Ishikawa (cell line): ENCODE measurements at regions not wholly inside any gene's neighbourhood (a gene's known extent, or its start where the extent isn't known, plus 50 kb on each side); places are given as distances from the start of the nearest gene placed in this dataset.

Experiments
- CEBPB ChIP-seq: IDR thresholded peaks from 2 replicates; pipeline ENCODE4 v1.6.1; 2012
- CREB1 ChIP-seq: IDR thresholded peaks from 2 replicates; pipeline ENCODE4 v1.6.1; 2012; ENCODE audit warnings: low read depth
- EGR1 ChIP-seq: IDR thresholded peaks from 2 replicates; pipeline ENCODE4 v1.6.1; 2012
- EP300 ChIP-seq: IDR thresholded peaks from 2 replicates; pipeline ENCODE4 v1.6.1; 2012; ENCODE audit warnings: borderline replicate concordance
- FOXM1 ChIP-seq: IDR thresholded peaks from 2 replicates; pipeline ENCODE4 v1.6.1; 2012; ENCODE audit warnings: low read depth, borderline replicate concordance
- MAX ChIP-seq: IDR thresholded peaks from 2 replicates; pipeline ENCODE4 v1.6.1; 2012
- NFIC ChIP-seq: IDR thresholded peaks from 2 replicates; pipeline ENCODE4 v1.6.1; 2012
- RAD21 ChIP-seq: IDR thresholded peaks from 2 replicates; pipeline ENCODE4 v1.6.1; 2012; ENCODE audit warnings: low read depth
- REST ChIP-seq: IDR thresholded peaks from 2 replicates; pipeline ENCODE4 v1.6.1; 2012; ENCODE audit warnings: low read depth, mild to moderate bottlenecking
- TAF1 ChIP-seq: IDR thresholded peaks from 2 replicates; pipeline ENCODE4 v1.6.1; 2012; ENCODE audit warnings: low read depth, mild to moderate bottlenecking
- TCF12 ChIP-seq: IDR thresholded peaks from 2 replicates; pipeline ENCODE4 v1.6.1; 2012; ENCODE audit warnings: low read depth
- TEAD4 ChIP-seq: IDR thresholded peaks from 2 replicates; pipeline ENCODE4 v1.6.1; 2012
- YY1 ChIP-seq: IDR thresholded peaks from 2 replicates; pipeline ENCODE4 v1.6.1; 2012; ENCODE audit warnings: low read depth
- ZBTB7A ChIP-seq: IDR thresholded peaks from 2 replicates; pipeline ENCODE4 v1.6.1; 2012; ENCODE audit warnings: low read depth
- TF ChIP-seq, protein P1 (sequence below): IDR thresholded peaks from 2 replicates; pipeline ENCODE4 v1.6.1; 2012

DNA sequence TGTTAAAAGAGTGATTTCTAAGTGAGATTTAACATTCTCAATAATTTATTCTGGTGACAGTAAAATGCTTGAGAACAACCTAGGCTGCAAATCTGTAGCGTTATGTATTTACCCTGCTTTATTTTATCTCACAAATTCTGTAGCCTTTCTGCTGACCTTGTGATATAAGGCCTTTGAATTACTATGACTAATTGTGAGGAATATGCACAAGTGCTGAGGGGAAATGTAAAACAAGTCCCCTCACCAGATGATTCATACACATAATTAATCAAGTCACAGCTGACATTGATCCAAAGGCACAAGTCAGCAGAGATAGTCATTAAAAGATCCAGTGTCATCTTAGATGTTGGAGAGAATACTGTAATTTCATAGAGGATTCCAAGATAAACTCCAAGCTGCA lies 992.7 kb upstream of the USP15 start:
- TF ChIP-seq EP300 = no peak
- TF ChIP-seq TCF12 = no peak
- TF ChIP-seq REST = no peak

GRCh38 chr12:61272441-61272840 lies 987.8 kb upstream of the USP15 start:
- TF ChIP-seq, protein P1, sequence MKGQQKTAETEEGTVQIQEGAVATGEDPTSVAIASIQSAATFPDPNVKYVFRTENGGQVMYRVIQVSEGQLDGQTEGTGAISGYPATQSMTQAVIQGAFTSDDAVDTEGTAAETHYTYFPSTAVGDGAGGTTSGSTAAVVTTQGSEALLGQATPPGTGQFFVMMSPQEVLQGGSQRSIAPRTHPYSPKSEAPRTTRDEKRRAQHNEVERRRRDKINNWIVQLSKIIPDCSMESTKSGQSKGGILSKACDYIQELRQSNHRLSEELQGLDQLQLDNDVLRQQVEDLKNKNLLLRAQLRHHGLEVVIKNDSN = no peak
- TF ChIP-seq CEBPB (no peak), YY1 (no peak), TAF1 (no peak), RAD21 (no peak), TEAD4 (no peak), MAX (no peak), FOXM1 (no peak), EP300 (no peak), REST (no peak), ZBTB7A (no peak), NFIC (no peak), EGR1 (no peak), TCF12 (no peak), CREB1 (no peak)

DNA sequence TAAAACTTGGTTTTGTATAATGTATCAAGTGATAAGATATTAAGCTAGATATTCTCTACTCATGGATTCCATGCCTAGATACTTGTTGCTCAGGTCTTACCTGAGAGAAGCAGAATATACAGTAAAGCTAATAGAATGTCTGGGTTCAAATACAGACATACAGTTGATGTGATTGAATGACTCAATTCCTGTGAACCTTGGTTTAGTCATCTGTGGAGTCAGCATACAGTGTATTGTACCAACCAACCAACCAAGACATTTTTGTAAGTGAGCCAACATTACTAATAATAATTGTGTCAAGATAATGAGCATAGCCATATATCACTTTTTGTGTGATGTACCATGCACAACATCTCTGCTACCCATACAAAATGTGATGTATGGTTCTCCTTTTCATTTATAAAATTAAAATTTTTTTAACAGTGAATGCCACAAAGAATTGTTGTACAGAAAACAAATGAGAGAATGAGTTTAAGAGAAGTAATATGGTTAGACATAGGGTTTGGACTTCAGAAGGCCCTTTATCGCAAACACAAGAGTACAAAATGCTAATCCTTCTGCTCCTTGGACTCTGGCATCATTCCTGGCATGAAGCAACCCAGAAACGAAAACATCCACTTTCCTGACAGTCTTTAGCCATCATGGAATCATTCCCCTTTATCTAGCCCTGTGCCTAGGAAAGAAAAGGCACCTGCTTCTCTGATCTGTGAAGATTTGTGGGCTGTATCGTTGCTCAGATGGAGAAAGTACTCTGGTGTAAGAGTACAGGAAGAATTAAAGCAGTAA lies 977.2 kb upstream of the USP15 start:
- TF ChIP-seq FOXM1 (no peak), ZBTB7A (no peak), MAX (no peak), TEAD4 (no peak), YY1 (no peak), REST (no peak), RAD21 (no peak), CREB1 (no peak), TCF12 (no peak), TAF1 (no peak), CEBPB (no peak), EGR1 (no peak), NFIC (no peak), EP300 (no peak)
- TF ChIP-seq, protein P1 = no peak

DNA sequence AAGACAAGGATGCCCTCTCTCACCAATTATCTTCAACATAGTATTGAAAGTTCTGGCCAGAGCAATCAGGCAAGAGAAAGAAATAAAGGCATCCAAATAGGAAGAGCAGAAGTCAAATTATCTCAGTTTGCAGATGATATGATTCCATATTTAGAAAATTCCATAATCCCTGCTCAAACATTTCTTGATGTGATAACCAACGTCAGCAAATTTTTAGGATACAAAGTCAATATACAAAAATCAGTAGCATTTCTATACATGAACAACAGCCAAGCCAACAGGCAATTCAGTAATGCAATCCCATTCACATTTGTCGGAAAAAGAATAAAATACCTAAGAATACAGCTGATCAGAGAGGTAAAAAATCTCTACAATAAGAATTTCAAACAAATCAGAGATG lies 969.7 kb upstream of the USP15 start:
- no peak for TF ChIP-seq REST
- TF ChIP-seq RAD21 = no peak
- no peak for TF ChIP-seq EP300
